SK-N-SH (cell line): ENCODE measurements at regions not wholly inside any gene's neighbourhood (a gene's known extent, or its start where the extent isn't known, plus 50 kb on each side); places are given as distances from the start of the nearest gene placed in this dataset.
A peak's percentile ranks its signal among the peaks of the same experiment; 100 is the strongest.

Source experiments
- CTCF ChIA-PET: fragments of 300-600, 350-600 bp; formaldehyde crosslinking; extraction: SDS; loops from one replicate; lab custom pipeline; 2021; lab: Yijun Ruan, JAX
- POLR2A ChIA-PET: fragments of 350-600 bp; sonication (Branson Sonifier 250); formaldehyde crosslinking; extraction: SDS; loops from one replicate; lab custom pipeline; 2020; ENCODE audit warnings: antibody characterized with exemption, inconsistent platforms; lab: Yijun Ruan, JAX
- DNase-seq: peaks from one replicate; pipeline ENCODE4 v3.0.0; 2012
- H2AFZ ChIP-seq: fragments of 200-600 bp; sonication (generic); 2 replicates; pipeline ENCODE4 v1.8.1; 2016; ENCODE audit warnings: antibody characterized with exemption, mild to moderate bottlenecking, low read depth
- H3F3A ChIP-seq: fragments of 200-600 bp; sonication (generic); replicated peaks from 2 replicates; pipeline ENCODE3; 2016; ENCODE audit warnings: antibody characterized with exemption, mild to moderate bottlenecking; ENCODE audit not compliant: insufficient read depth
- H3K27ac ChIP-seq, 2 experiments: fragments of 200-500 bp in 1 of 2; fragments of 200-600 bp in 1 of 2; sonication (Bioruptor generic) in 1 of 2; sonication (generic), shearing (Covaris generic) in 1 of 2; 2 replicates each; pipeline versions ENCODE4 v1.5.1 to v1.6.1; 2014 to 2016; ENCODE audit warnings: low read depth in 2 of 2, inconsistent platforms in 1 of 2, low read length in 1 of 2, mild to moderate bottlenecking in 1 of 2, mixed read lengths in 1 of 2
- H3K27me3 ChIP-seq: fragments of 200-600 bp; sonication (generic), shearing (Covaris generic); 2 replicates; pipeline ENCODE4 v1.6.1; 2016; ENCODE audit warnings: mixed run types; ENCODE audit not compliant: insufficient read depth
- H3K36me3 ChIP-seq, 2 experiments: fragments of 200-500 bp in 1 of 2; fragments of 200-600 bp in 1 of 2; sonication (Bioruptor generic) in 1 of 2; sonication (generic) in 1 of 2; replicated peaks in 1 of 2; 2 replicates each; pipeline versions ENCODE3 to v1.5.1; 2014 to 2016; ENCODE audit warnings: low read length in 1 of 2, mild to moderate bottlenecking in 1 of 2; ENCODE audit not compliant: insufficient read depth in 2 of 2, control insufficient read depth in 1 of 2
- H3K4me1 ChIP-seq, 2 experiments: fragments of 200-500 bp in 1 of 2; fragments of 200-600 bp in 1 of 2; sonication (Bioruptor generic) in 1 of 2; sonication (generic), shearing (Covaris generic) in 1 of 2; 2 replicates each; pipeline versions ENCODE4 v1.5.1 to v1.6.1; 2014 to 2016; ENCODE audit warnings: low read depth in 1 of 2, low read length in 1 of 2, mixed run types in 1 of 2; ENCODE audit not compliant: insufficient read depth in 2 of 2, control insufficient read depth in 1 of 2
- H3K4me2 ChIP-seq: fragments of 200-600 bp; sonication (generic), shearing (Covaris generic); 2 replicates; pipeline ENCODE4 v1.6.1; 2017; ENCODE audit warnings: mixed run types
- H3K4me3 ChIP-seq, 2 experiments: fragments of 200-500 bp in 1 of 2; fragments of 200-600 bp in 1 of 2; sonication (Bioruptor generic) in 1 of 2; sonication (generic), shearing (Covaris generic) in 1 of 2; 2 replicates each; pipeline versions ENCODE4 v1.5.1 to v1.8.1; 2014 to 2016; ENCODE audit warnings: low read depth in 2 of 2, inconsistent platforms in 1 of 2, low read length in 1 of 2, mild to moderate bottlenecking in 1 of 2, mixed read lengths in 1 of 2, moderate library complexity in 1 of 2
- H3K79me2 ChIP-seq: fragments of 200-600 bp; sonication (generic); 2 replicates; pipeline ENCODE4 v1.8.1; 2017; ENCODE audit warnings: mild to moderate bottlenecking; ENCODE audit not compliant: insufficient read depth
- H3K9ac ChIP-seq: fragments of 200-600 bp; sonication (generic); 2 replicates; pipeline ENCODE4 v1.6.1; 2017; ENCODE audit warnings: mixed run types
- H3K9me2 ChIP-seq: fragments of 200-600 bp; sonication (generic); 2 replicates; pipeline ENCODE4 v1.6.1; 2017; ENCODE audit warnings: mixed run types
- H3K9me3 ChIP-seq: fragments of 200-600 bp; sonication (generic); 2 replicates; pipeline ENCODE4 v1.6.1; 2017; ENCODE audit warnings: mixed run types, mild to moderate bottlenecking, moderate library complexity
- H4K20me1 ChIP-seq: fragments of 200-600 bp; sonication (generic); 2 replicates; pipeline ENCODE4 v1.6.1; 2017; ENCODE audit warnings: mild to moderate bottlenecking, mixed run types; ENCODE audit not compliant: insufficient read depth
- CHD2 ChIP-seq: fragments of 150-350 bp; IDR thresholded peaks from 2 replicates; pipeline ENCODE4 v1.6.1; 2018; ENCODE audit warnings: low read length; ENCODE audit not compliant: partially characterized antibody
- ELF1 ChIP-seq: IDR thresholded peaks from 2 replicates; pipeline ENCODE4 v1.4.0; 2012
- EZH2phosphoT487 ChIP-seq: fragments of 200-600 bp; sonication (generic); IDR thresholded peaks from 2 replicates; pipeline ENCODE4 v1.6.1; 2017; ENCODE audit warnings: low read depth, mixed run types, mild to moderate bottlenecking, antibody characterized with exemption, moderate library complexity, borderline replicate concordance
- FOXM1 ChIP-seq: IDR thresholded peaks from 2 replicates; pipeline ENCODE4 v1.4.0; 2012; ENCODE audit warnings: low read depth, mild to moderate bottlenecking
- GATA2 ChIP-seq: sonication (generic); formaldehyde crosslinking; IDR thresholded peaks from 2 replicates; pipeline ENCODE4 v1.5.0; 2020; ENCODE audit warnings: mild to moderate bottlenecking, missing genetic modification reagents
- JUND ChIP-seq: IDR thresholded peaks from 2 replicates; pipeline ENCODE4 v1.4.0; 2012
- MEF2A ChIP-seq: IDR thresholded peaks from 2 replicates; pipeline ENCODE4 v1.4.0; 2012; ENCODE audit warnings: low read depth, borderline replicate concordance
- NFIC ChIP-seq: IDR thresholded peaks from 2 replicates; pipeline ENCODE4 v1.4.0; 2012; ENCODE audit warnings: borderline replicate concordance
- NRF1 ChIP-seq: IDR thresholded peaks from 2 replicates; pipeline ENCODE4 v1.6.1; 2012; ENCODE audit warnings: low read depth, mild to moderate bottlenecking, low read length
- POLR2AphosphoS5 ChIP-seq: IDR thresholded peaks from 2 replicates; pipeline ENCODE4 v1.6.1; 2012; ENCODE audit warnings: low read depth, low read length
- RXRA ChIP-seq: IDR thresholded peaks from 2 replicates; pipeline ENCODE4 v1.4.0; 2012; ENCODE audit warnings: low read depth, mild to moderate bottlenecking, borderline replicate concordance
- SIN3A ChIP-seq: IDR thresholded peaks from 2 replicates; pipeline ENCODE4 v1.6.1; 2012; ENCODE audit warnings: low read depth, mild to moderate bottlenecking, low read length, moderate library complexity, borderline replicate concordance
- SMC3 ChIP-seq: IDR thresholded peaks from 2 replicates; pipeline ENCODE4 v1.6.1; 2012; ENCODE audit warnings: low read depth, low read length, improper control_type of control experiment
- TEAD4 ChIP-seq: IDR thresholded peaks from 2 replicates; pipeline ENCODE4 v1.4.0; 2012; ENCODE audit warnings: mild to moderate bottlenecking, borderline replicate concordance; ENCODE audit not compliant: insufficient read depth
- WGBS: methylation state at CpG from one replicate; pipeline ENCODE4 v1.1.6; 2017; ENCODE audit warnings: low lambda C conversion rate; 5-methylcytosine and 5-hydroxymethylcytosine counted together
- TF ChIP-seq, protein P1 (sequence below): fragments of 150-350 bp; IDR thresholded peaks from 2 replicates; pipeline ENCODE4 v1.6.1; 2016; ENCODE audit warnings: mild to moderate bottlenecking, low read depth, low read length
- TF ChIP-seq, protein P2 (sequence below): IDR thresholded peaks from 2 replicates; pipeline ENCODE4; 2012
- TF ChIP-seq, protein P3 (sequence below): fragments of 200-600 bp; sonication (generic); IDR thresholded peaks from 2 replicates; pipeline ENCODE4 v1.6.1; 2017; ENCODE audit warnings: antibody characterized with exemption, mild to moderate bottlenecking, moderate library complexity

DNA sequence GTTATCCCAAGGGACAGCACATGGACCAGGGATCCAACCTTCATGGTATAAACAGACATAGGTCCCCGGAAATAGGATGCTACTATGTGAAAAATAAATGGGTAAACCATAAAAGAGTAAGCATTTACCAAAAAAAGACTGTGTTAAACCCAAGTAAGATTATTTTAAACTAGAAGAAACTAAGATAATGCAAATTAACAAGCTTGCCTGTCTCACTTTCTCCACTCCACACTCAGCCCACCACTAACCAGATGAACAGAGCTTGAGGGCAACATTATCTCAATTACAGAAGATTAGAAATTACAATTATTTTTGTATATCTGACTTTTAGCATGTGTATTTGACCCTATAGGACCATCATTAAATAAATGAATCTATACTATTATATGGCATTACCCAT lies 117.2 kb upstream of the CAV2 start (continued):
- TF ChIP-seq, protein P1, sequence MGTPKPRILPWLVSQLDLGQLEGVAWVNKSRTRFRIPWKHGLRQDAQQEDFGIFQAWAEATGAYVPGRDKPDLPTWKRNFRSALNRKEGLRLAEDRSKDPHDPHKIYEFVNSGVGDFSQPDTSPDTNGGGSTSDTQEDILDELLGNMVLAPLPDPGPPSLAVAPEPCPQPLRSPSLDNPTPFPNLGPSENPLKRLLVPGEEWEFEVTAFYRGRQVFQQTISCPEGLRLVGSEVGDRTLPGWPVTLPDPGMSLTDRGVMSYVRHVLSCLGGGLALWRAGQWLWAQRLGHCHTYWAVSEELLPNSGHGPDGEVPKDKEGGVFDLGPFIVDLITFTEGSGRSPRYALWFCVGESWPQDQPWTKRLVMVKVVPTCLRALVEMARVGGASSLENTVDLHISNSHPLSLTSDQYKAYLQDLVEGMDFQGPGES = no peak

DNA sequence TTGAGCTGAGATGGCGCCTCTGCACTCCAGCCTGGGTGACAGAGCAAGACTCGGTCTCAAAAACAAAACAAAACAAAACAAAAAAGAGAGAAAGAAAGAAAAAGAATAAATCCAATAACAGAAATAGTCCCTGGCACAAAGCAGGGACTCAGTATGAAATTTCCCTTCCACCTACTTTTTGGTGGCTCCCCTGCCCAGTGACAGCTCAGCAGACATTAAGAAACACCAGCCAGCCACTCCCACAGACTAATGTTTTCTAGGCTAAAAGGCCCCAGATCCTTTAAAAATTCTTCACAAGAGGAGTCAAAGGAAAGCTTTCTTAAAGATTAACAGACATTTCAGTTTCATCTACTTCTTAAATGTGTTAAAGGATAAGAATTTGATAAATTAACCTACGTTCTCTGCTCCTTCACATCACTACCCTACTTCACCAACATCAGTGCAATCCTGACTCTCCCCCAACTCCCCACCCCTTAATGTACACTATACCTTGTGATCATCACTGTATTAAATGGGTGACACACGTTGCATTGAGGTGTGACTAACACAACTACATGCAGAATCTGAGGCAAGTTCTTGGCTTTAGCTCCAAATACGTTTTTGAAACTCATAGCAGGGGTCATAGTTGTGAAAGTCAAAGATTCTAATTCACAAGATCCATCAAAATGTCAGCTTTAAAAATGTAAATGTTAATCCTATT lies 114.5 kb upstream of the CAV2 start:
- Histone ChIP-seq H3K4me1 (no peaks in the 10 kb centered on the region), H3K4me3 (no peak overlapping the region), H3F3A (peaks cover 5% of the 10 kb centered on the region), H3K9me3 (no peaks in the 10 kb centered on the region), H3K9ac (no peak overlapping the region), H3K9me2 (no peaks in the 10 kb centered on the region), H3K79me2 (no peaks in the 10 kb centered on the region), H3K27ac (no peak overlapping the region), H3K4me2 (no peak overlapping the region), H3K27me3 (no peaks in the 10 kb centered on the region), H4K20me1 (no peaks in the 10 kb centered on the region), H3K36me3 (no peaks in the 10 kb centered on the region), H2AFZ (peak overlapping the region; percentile 23; the same call in 1 of the 2 replicates)
- TF ChIP-seq POLR2AphosphoS5 (no peak), GATA2 (no peak), NFIC (no peak), JUND (no peak), SIN3A (no peak), RXRA (no peak), SMC3 (no peak), FOXM1 (no peak), NRF1 (no peak), EZH2phosphoT487 (no peak), MEF2A (no peak)
- TF ChIP-seq, protein P1 = no peak
- TF ChIP-seq, protein P2, sequence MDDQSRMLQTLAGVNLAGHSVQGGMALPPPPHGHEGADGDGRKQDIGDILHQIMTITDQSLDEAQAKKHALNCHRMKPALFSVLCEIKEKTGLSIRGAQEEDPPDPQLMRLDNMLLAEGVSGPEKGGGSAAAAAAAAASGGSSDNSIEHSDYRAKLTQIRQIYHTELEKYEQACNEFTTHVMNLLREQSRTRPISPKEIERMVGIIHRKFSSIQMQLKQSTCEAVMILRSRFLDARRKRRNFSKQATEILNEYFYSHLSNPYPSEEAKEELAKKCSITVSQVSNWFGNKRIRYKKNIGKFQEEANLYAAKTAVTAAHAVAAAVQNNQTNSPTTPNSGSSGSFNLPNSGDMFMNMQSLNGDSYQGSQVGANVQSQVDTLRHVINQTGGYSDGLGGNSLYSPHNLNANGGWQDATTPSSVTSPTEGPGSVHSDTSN = no peak
- ChIA-PET CTCF (interaction anchor here (0.9 kb wide), 1 partner anchor 126 kb away, joined by 3 read pairs; no protein-coding TSS in a partner anchor), POLR2A (no interaction called here)
- 44% methylated on average over 5 of the region's 5 CpGs for WGBS
- DNase-seq = no peak

DNA sequence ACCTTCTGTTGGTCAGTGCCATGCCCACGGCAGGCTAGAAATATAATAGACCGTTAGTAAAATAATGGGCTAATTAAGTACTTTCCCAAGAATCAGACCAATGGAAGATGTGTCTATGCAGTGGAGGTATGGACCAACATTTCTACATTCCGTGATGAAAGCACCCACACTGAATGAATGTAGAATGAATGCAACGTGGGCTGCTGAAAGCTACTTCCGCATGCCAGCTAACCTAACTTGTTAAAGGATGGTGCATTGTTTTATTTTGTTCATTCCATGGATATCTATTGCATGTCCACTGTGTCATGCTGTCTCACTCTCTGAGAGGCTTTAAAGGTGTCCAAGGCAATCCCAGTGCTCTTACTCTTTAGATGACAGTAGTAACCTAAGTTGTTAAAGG lies 112.9 kb upstream of the CAV2 start:
- ChIA-PET CTCF (no interaction called here), POLR2A (no interaction called here)
- H3K9me3 ChIP-seq = no peaks in the 10 kb centered on the region
- H3F3A ChIP-seq = peaks cover 8% of the 10 kb centered on the region
- H3K36me3 ChIP-seq = no peaks in the 10 kb centered on the region
- WGBS = 49% methylated on average over 5 of the region's 5 CpGs
- no peak overlapping the region for H3K27ac ChIP-seq
- H3K4me1 ChIP-seq = no peaks in the 10 kb centered on the region
- no peak for TF ChIP-seq MEF2A
- TF ChIP-seq ELF1 = peak; percentile 56
- TF ChIP-seq TEAD4 = no peak
- no peak for TF ChIP-seq CHD2
- TF ChIP-seq, protein P3, sequence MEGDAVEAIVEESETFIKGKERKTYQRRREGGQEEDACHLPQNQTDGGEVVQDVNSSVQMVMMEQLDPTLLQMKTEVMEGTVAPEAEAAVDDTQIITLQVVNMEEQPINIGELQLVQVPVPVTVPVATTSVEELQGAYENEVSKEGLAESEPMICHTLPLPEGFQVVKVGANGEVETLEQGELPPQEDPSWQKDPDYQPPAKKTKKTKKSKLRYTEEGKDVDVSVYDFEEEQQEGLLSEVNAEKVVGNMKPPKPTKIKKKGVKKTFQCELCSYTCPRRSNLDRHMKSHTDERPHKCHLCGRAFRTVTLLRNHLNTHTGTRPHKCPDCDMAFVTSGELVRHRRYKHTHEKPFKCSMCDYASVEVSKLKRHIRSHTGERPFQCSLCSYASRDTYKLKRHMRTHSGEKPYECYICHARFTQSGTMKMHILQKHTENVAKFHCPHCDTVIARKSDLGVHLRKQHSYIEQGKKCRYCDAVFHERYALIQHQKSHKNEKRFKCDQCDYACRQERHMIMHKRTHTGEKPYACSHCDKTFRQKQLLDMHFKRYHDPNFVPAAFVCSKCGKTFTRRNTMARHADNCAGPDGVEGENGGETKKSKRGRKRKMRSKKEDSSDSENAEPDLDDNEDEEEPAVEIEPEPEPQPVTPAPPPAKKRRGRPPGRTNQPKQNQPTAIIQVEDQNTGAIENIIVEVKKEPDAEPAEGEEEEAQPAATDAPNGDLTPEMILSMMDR = no peak
- H3K27me3 ChIP-seq = no peaks in the 10 kb centered on the region
- H3K9ac ChIP-seq = no peak overlapping the region
- DNase-seq = no peak
- H3K9me2 ChIP-seq = no peaks in the 10 kb centered on the region
- H3K4me2 ChIP-seq = no peak overlapping the region
- H3K79me2 ChIP-seq = no peaks in the 10 kb centered on the region
- peak overlapping the region; percentile 50; the same call in 1 of the 2 replicates for H2AFZ ChIP-seq
- no peak overlapping the region for H3K4me3 ChIP-seq
- H4K20me1 ChIP-seq = no peaks in the 10 kb centered on the region
